ENCODE measurements at regions not wholly inside any gene's neighbourhood (a gene's known extent, or its start where the extent isn't known, plus 50 kb on each side); places are given as distances from the start of the nearest gene placed in this dataset.

GRCh38 chr1:74908131-74908530, 175.2 kb downstream of the TYW3 start:
- no peak for TF ChIP-seq EZH2 (IDR thresholded peaks at IDR 0.05; ENCODE audit: borderline replicate concordance, insufficient read depth, low read depth, low read length, poor library complexity, severe bottlenecking)
- TF ChIP-seq CTCF (IDR thresholded peaks at IDR 0.05) = no peak

All from B cell (primary cell).